Activated CD8-positive, alpha-beta memory T cell treated with anti-CD3 and anti-CD28 coated beads, Interleukin-2, amount 50 U/mL, for 48 hours (primary cell): ENCODE measurements at regions not wholly inside any gene's neighbourhood (a gene's known extent, or its start where the extent isn't known, plus 50 kb on each side); places are given as distances from the start of the nearest gene placed in this dataset.
"Not testable (repeated sequence)": the region's sequence is repeated elsewhere in the genome, so short reads cannot be mapped to it uniquely, and the experiment has no call there.

Source experiments
- DNase-seq: peaks from one replicate; pipeline ENCODE4 v3.0.0-alpha.2; 2020

GRCh38 chr22:47355776-47356510 is 593.5 kb downstream of the TBC1D22A start:
- peak; percentile 20 for DNase-seq

GRCh38 chr22:47355388-47355725 is 592.9 kb downstream of the TBC1D22A start:
- peak; percentile 7 for DNase-seq

GRCh38 chr22:47354668-47355387 is 592.4 kb downstream of the TBC1D22A start:
- peak; percentile 12 for DNase-seq

GRCh38 chr22:47352920-47353700 is 590.7 kb downstream of the TBC1D22A start:
- peak; percentile 23 for DNase-seq

- no peak for DNase-seq
These were observed 589.6 kb downstream of the TBC1D22A start for GRCh38 chr22:47351836-47352579.

GRCh38 chr22:47346287-47346686 is 583.8 kb downstream of the TBC1D22A start:
- not testable (repeated sequence) for DNase-seq

GRCh38 chr22:47345025-47345424 is 582.6 kb downstream of the TBC1D22A start:
- peak; percentile 34 for DNase-seq

- DNase-seq, result no peak
These were observed 582.0 kb downstream of the TBC1D22A start for GRCh38 chr22:47344414-47344813.

- peak; percentile 32 for DNase-seq
These were observed 581.2 kb downstream of the TBC1D22A start for GRCh38 chr22:47343611-47344010.

GRCh38 chr22:47342446-47342845 is 580.0 kb downstream of the TBC1D22A start:
- DNase-seq, result no peak

GRCh38 chr22:47341464-47341863 is 579.0 kb downstream of the TBC1D22A start:
- no peak for DNase-seq

GRCh38 chr22:47340851-47341436 is 578.5 kb downstream of the TBC1D22A start:
- no peak for DNase-seq

- DNase-seq, result no peak
These were observed 574.7 kb downstream of the TBC1D22A start for GRCh38 chr22:47337161-47337621.

GRCh38 chr22:47335958-47336357 is 573.5 kb downstream of the TBC1D22A start:
- no peak for DNase-seq

- DNase-seq, result no peak
These were observed 573.0 kb downstream of the TBC1D22A start for GRCh38 chr22:47335460-47335859.

- DNase-seq, result no peak
These were observed 572.2 kb downstream of the TBC1D22A start for GRCh38 chr22:47334601-47335000.

- DNase-seq, result no peak
These were observed 571.2 kb downstream of the TBC1D22A start for GRCh38 chr22:47333625-47334024.

GRCh38 chr22:47332246-47332980 is 570.0 kb downstream of the TBC1D22A start:
- DNase-seq, result no peak

GRCh38 chr22:47331750-47332149 is 569.3 kb downstream of the TBC1D22A start:
- no peak for DNase-seq

GRCh38 chr22:47329727-47330650 is 567.5 kb downstream of the TBC1D22A start:
- no peak for DNase-seq
